SU-DHL-6 (cell line): ENCODE measurements at regions not wholly inside any gene's neighbourhood (a gene's known extent, or its start where the extent isn't known, plus 50 kb on each side); places are given as distances from the start of the nearest gene placed in this dataset.

ENCODE experiments used
- H2AFZ ChIP-seq: fragments of 200-600 bp; sonication (generic); 2 replicates; pipeline ENCODE4 v1.6.1; 2014; ENCODE audit warnings: low read depth, mild to moderate bottlenecking, moderate library complexity, mixed read lengths, antibody characterized with exemption, low read length; ENCODE audit not compliant: severe bottlenecking
- H3F3A ChIP-seq: fragments of 200-600 bp; shearing (Covaris generic); 2 replicates; pipeline ENCODE4 v1.6.0; 2016; ENCODE audit warnings: antibody characterized with exemption, mild to moderate bottlenecking; ENCODE audit not compliant: insufficient read depth
- H3K27ac ChIP-seq: fragments of 200-600 bp; sonication (generic); 2 replicates; pipeline ENCODE4 v1.5.1; 2016; ENCODE audit warnings: low read depth, mild to moderate bottlenecking, low read length, moderate library complexity, mixed read lengths
- H3K27me3 ChIP-seq: fragments of 200-600 bp; sonication (generic), shearing (Covaris generic); 2 replicates; pipeline ENCODE4 v1.6.0; 2014; ENCODE audit warnings: mild to moderate bottlenecking, low read length
- H3K36me3 ChIP-seq: fragments of 200-600 bp; sonication (generic); 2 replicates; pipeline ENCODE4 v1.6.1; 2014; ENCODE audit warnings: mild to moderate bottlenecking, low read length, mixed read lengths
- H3K4me2 ChIP-seq: fragments of 300-600, 200-600 bp; shearing (Covaris generic), sonication (generic); 2 replicates; pipeline ENCODE4 v1.6.0; 2014; ENCODE audit warnings: low read length, low read depth, mild to moderate bottlenecking; ENCODE audit not compliant: poor library complexity, severe bottlenecking
- H3K4me3 ChIP-seq: fragments of 200-600 bp; sonication (generic); 2 replicates; pipeline ENCODE4 v1.5.1; 2014; ENCODE audit warnings: antibody characterized with exemption, low read length, mild to moderate bottlenecking, mixed read lengths; ENCODE audit not compliant: insufficient read depth, poor library complexity, severe bottlenecking
- H3K79me2 ChIP-seq: fragments of 200-600 bp; sonication (generic); 2 replicates; pipeline ENCODE4 v1.6.1; 2014; ENCODE audit warnings: mild to moderate bottlenecking, low read length, moderate library complexity; ENCODE audit not compliant: insufficient read depth
- H3K9ac ChIP-seq: fragments of 200-600 bp; sonication (generic); 2 replicates; pipeline ENCODE4 v1.7.0; 2014; ENCODE audit warnings: mild to moderate bottlenecking, low read length
- H3K9me2 ChIP-seq: fragments of 200-600 bp; sonication (generic); replicated peaks from 2 replicates; pipeline ENCODE4 v1.6.1; 2014; ENCODE audit warnings: low read length; ENCODE audit not compliant: insufficient read depth
- H3K9me3 ChIP-seq: fragments of 200-600 bp; sonication (generic); 2 replicates; pipeline ENCODE4 v1.6.1; 2014; ENCODE audit warnings: low read length, mixed read lengths; ENCODE audit not compliant: insufficient read depth
- H4K20me1 ChIP-seq: fragments of 200-600 bp; sonication (generic); 2 replicates; pipeline ENCODE4 v1.6.1; 2014; ENCODE audit warnings: low read depth, mild to moderate bottlenecking, antibody characterized with exemption, low read length, moderate library complexity, mixed read lengths
- EZH2phosphoT487 ChIP-seq: fragments of 200-600 bp; sonication (generic), shearing (Covaris generic); conservative IDR thresholded peaks from 2 replicates; pipeline ENCODE4 v1.6.1; 2018; ENCODE audit warnings: mild to moderate bottlenecking, antibody characterized with exemption, low read length, moderate library complexity, mixed read lengths
- TF ChIP-seq, protein P1 (sequence below): fragments of 200-600 bp; sonication (generic); IDR thresholded peaks from one replicate; pipeline ENCODE4 v1.5.1; 2017; ENCODE audit warnings: antibody characterized with exemption, mild to moderate bottlenecking, low read length, moderate library complexity; ENCODE audit not compliant: insufficient read depth, poor library complexity, severe bottlenecking

GRCh38 chr5:61245936-61246335 lies 83.7 kb upstream of the SMIM15 start:
- Histone ChIP-seq H3K4me2 (no peak overlapping the region), H3K36me3 (no peaks in the 10 kb centered on the region), H3K79me2 (no peaks in the 10 kb centered on the region), H3K9me3 (no peaks in the 10 kb centered on the region), H3K27me3 (no peaks in the 10 kb centered on the region), H3F3A (no peaks in the 10 kb centered on the region), H2AFZ (no peak overlapping the region), H3K9me2 (no peaks in the 10 kb centered on the region), H3K4me3 (no peak overlapping the region), H3K27ac (no peak overlapping the region), H4K20me1 (no peaks in the 10 kb centered on the region), H3K9ac (no peak overlapping the region)
- TF ChIP-seq EZH2phosphoT487: no peak

DNA sequence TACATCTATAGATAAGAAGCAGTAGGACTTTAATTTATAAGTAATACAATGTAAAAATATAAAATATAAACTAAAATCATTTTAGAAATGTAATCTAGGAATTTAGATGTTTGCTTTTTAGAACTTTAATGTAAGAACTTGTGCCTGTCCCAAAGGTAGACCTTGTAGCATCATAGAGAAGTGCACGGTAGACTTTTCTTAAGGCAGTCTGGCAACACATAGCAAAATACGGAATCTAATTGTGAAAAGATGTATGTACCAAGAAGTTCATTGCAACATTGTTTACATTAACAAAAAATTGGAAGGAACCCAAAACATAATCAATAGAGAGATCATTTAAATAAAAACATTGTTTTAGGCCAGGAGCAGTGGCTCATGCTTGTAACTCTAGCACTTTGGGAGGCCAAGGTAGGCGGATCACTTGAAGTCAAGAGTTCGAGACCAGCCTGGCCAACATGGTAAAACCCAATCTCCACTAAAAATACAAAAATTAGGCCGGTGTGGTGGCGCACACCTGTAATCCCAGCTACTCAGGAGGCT lies 84.6 kb upstream of the SMIM15 start:
- TF ChIP-seq EZH2phosphoT487: no peak
- TF ChIP-seq, protein P1, sequence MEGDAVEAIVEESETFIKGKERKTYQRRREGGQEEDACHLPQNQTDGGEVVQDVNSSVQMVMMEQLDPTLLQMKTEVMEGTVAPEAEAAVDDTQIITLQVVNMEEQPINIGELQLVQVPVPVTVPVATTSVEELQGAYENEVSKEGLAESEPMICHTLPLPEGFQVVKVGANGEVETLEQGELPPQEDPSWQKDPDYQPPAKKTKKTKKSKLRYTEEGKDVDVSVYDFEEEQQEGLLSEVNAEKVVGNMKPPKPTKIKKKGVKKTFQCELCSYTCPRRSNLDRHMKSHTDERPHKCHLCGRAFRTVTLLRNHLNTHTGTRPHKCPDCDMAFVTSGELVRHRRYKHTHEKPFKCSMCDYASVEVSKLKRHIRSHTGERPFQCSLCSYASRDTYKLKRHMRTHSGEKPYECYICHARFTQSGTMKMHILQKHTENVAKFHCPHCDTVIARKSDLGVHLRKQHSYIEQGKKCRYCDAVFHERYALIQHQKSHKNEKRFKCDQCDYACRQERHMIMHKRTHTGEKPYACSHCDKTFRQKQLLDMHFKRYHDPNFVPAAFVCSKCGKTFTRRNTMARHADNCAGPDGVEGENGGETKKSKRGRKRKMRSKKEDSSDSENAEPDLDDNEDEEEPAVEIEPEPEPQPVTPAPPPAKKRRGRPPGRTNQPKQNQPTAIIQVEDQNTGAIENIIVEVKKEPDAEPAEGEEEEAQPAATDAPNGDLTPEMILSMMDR: no peak
- no peaks in the 10 kb centered on the region for H3K36me3 ChIP-seq
- H3F3A ChIP-seq: no peaks in the 10 kb centered on the region
- no peak overlapping the region for H3K27ac ChIP-seq
- no peaks in the 10 kb centered on the region for H3K79me2 ChIP-seq
- H3K9ac ChIP-seq: no peak overlapping the region
- H3K4me3 ChIP-seq: no peak overlapping the region
- H3K27me3 ChIP-seq: no peaks in the 10 kb centered on the region
- no peak overlapping the region for H3K4me2 ChIP-seq
- no peaks in the 10 kb centered on the region for H3K9me3 ChIP-seq
- no peaks in the 10 kb centered on the region for H3K9me2 ChIP-seq
- no peaks in the 10 kb centered on the region for H4K20me1 ChIP-seq
- no peak overlapping the region for H2AFZ ChIP-seq

DNA sequence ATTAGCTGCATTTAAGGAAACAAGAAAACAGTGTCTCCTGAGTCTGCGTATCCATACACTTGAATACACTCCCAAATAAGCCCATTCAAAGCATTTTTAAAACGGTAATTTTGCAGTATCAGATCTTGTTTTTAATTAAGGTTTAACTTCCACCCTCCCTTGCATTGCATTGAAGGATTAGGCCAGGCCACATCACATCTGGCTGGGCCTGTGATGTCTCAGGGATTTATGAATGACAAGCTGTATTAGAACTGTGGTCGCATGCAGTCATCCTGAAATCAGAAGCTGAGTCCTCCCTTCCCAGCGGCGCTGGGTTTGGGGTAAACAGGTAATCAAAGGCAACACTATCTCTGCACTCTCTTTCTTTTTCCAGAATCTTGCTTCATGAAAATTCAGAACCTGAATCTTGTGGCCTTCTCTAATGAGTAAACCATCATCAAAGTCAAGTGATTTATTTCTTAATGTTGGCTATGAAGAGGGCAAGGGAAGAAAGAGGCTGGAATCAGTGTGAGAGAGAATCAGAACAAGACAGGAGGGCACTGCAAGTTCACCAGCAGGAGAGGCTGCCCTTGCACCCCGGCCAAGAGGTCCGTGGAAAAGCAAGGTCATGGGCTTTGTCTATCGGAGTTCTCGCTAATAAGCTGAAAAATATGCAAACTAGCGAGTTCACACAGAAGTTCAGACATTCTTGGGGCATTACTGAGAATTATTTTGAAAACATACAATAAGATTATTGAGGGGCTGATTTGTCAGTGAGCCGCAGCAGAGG lies 80.0 kb upstream of the ZSWIM6 start:
- no peak overlapping the region for H3K4me3 ChIP-seq
- H2AFZ ChIP-seq: no peak overlapping the region
- no peaks in the 10 kb centered on the region for H3F3A ChIP-seq
- H3K9ac ChIP-seq: no peak overlapping the region
- no peak overlapping the region for H3K27ac ChIP-seq
- no peaks in the 10 kb centered on the region for H4K20me1 ChIP-seq
- TF ChIP-seq EZH2phosphoT487: no peak
- TF ChIP-seq, protein P1: no peak
- H3K27me3 ChIP-seq: no peaks in the 10 kb centered on the region
- H3K9me3 ChIP-seq: no peaks in the 10 kb centered on the region
- H3K79me2 ChIP-seq: no peaks in the 10 kb centered on the region
- H3K4me2 ChIP-seq: no peak overlapping the region
- H3K36me3 ChIP-seq: no peaks in the 10 kb centered on the region
- no peaks in the 10 kb centered on the region for H3K9me2 ChIP-seq

DNA sequence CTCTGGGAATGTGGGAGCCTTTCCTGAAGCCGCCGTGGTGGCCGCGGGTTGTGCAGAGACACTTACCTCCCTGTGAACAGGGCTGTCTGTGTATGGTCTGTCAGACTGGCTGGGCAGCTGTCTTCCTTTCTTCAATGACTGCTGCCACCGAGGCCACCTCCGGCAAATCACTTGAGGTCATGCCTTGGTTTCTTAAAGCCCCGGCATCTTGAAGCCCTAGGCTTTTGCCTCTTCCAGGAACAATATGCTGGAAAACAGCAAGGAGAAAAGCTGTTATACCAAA lies 79.5 kb upstream of the ZSWIM6 start:
- Histone ChIP-seq H3K9me2 (no peaks in the 10 kb centered on the region), H3K27me3 (no peaks in the 10 kb centered on the region), H3K9me3 (no peaks in the 10 kb centered on the region), H3F3A (no peaks in the 10 kb centered on the region), H3K27ac (no peak overlapping the region), H3K4me3 (no peak overlapping the region), H2AFZ (no peak overlapping the region), H3K9ac (no peak overlapping the region), H4K20me1 (no peaks in the 10 kb centered on the region), H3K36me3 (no peaks in the 10 kb centered on the region), H3K79me2 (no peaks in the 10 kb centered on the region), H3K4me2 (no peak overlapping the region)
- TF ChIP-seq, protein P1: no peak
- no peak for TF ChIP-seq EZH2phosphoT487
